ENCODE measurements at regions not wholly inside any gene's neighbourhood (a gene's known extent, or its start where the extent isn't known, plus 50 kb on each side); places are given as distances from the start of the nearest gene placed in this dataset.

DNA sequence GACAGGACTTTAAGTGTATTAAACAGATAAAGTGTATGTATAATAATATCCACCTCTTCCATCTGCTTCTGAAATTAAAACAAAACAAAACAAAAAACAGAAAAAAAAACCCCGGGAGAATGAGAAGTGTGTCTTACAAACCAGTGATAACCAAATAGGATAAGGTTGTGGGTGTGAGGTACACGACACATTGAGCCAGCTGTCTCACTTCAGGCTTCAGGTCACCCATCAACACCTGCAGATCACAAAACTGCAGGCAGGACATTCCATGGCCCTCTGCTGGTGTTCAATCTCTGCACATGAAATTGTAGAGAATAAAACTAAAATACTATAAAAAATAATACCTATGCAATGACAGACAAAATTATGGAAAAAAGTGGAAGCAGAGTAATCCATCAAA is 339.9 kb downstream of the SFMBT2 start:
- Histone ChIP-seq H3K27ac (ENCODE audit: low read length) (no peak overlapping the region), H3F3A (ENCODE audit: low read length, unreplicated experiment) (no peaks in the 10 kb centered on the region), H3K9me3 (ENCODE audit: low read length) (no peaks in the 10 kb centered on the region), H3K4me2 (ENCODE audit: low read length) (no peak overlapping the region), H4K20me1 (ENCODE audit: low read length) (no peaks in the 10 kb centered on the region), H3K27me3 (ENCODE audit: low read length) (no peaks in the 10 kb centered on the region), H3K9me2 (replicated peaks; ENCODE audit: low read length) (no peaks in the 10 kb centered on the region), H2AFZ (ENCODE audit: low read length) (no peak overlapping the region), H3K4me3 (ENCODE audit: low read length) (no peak overlapping the region), H3K79me2 (ENCODE audit: low read length) (no peaks in the 10 kb centered on the region), H3K4me1 (ENCODE audit: insufficient read depth, low read length) (no peaks in the 10 kb centered on the region), H3K9ac (ENCODE audit: low read length) (no peak overlapping the region), H3K36me3 (ENCODE audit: low read depth, low read length) (no peaks in the 10 kb centered on the region)
- ATAC-seq (no peak), DNase-seq (no peak)
- ChIA-PET POLR2A (ENCODE audit: unreplicated experiment) (no interaction called here), CTCF (no interaction called here)
- intact Hi-C loops (cut with micrococcal nuclease), result no loop called here
- TF ChIP-seq, protein P1, sequence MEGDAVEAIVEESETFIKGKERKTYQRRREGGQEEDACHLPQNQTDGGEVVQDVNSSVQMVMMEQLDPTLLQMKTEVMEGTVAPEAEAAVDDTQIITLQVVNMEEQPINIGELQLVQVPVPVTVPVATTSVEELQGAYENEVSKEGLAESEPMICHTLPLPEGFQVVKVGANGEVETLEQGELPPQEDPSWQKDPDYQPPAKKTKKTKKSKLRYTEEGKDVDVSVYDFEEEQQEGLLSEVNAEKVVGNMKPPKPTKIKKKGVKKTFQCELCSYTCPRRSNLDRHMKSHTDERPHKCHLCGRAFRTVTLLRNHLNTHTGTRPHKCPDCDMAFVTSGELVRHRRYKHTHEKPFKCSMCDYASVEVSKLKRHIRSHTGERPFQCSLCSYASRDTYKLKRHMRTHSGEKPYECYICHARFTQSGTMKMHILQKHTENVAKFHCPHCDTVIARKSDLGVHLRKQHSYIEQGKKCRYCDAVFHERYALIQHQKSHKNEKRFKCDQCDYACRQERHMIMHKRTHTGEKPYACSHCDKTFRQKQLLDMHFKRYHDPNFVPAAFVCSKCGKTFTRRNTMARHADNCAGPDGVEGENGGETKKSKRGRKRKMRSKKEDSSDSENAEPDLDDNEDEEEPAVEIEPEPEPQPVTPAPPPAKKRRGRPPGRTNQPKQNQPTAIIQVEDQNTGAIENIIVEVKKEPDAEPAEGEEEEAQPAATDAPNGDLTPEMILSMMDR (conservative IDR thresholded peaks at IDR 0.05; ENCODE audit: low read depth, low read length), result no peak
- TF ChIP-seq EZH2 (IDR thresholded peaks at IDR 0.05; ENCODE audit: low read length, unreplicated experiment) (no peak), EZH2phosphoT487 (IDR thresholded peaks at IDR 0.05; ENCODE audit: borderline replicate concordance, low read length) (no peak)
- BruUV-seq (replicated peaks), result no TSS peak

GRCh38 chr10:7069706-7070105 is 341.1 kb downstream of the SFMBT2 start:
- Histone ChIP-seq H3K4me3 (ENCODE audit: low read length) (no peak overlapping the region), H3K9ac (ENCODE audit: low read length) (no peak overlapping the region), H3K79me2 (ENCODE audit: low read length) (no peaks in the 10 kb centered on the region), H4K20me1 (ENCODE audit: low read length) (no peaks in the 10 kb centered on the region), H3K4me2 (ENCODE audit: low read length) (no peak overlapping the region), H3K27me3 (ENCODE audit: low read length) (no peaks in the 10 kb centered on the region), H3K4me1 (ENCODE audit: insufficient read depth, low read length) (no peaks in the 10 kb centered on the region), H2AFZ (ENCODE audit: low read length) (no peak overlapping the region), H3F3A (ENCODE audit: low read length, unreplicated experiment) (no peaks in the 10 kb centered on the region), H3K9me2 (replicated peaks; ENCODE audit: low read length) (no peaks in the 10 kb centered on the region), H3K9me3 (ENCODE audit: low read length) (no peaks in the 10 kb centered on the region), H3K27ac (ENCODE audit: low read length) (no peak overlapping the region), H3K36me3 (ENCODE audit: low read depth, low read length) (no peaks in the 10 kb centered on the region)
- no TSS peak for BruUV-seq (replicated peaks)
- ChIA-PET CTCF (no interaction called here), POLR2A (ENCODE audit: unreplicated experiment) (no interaction called here)
- intact Hi-C loops (cut with micrococcal nuclease), result no loop called here
- DNase-seq (no peak), ATAC-seq (no peak)
- TF ChIP-seq, protein P1 (conservative IDR thresholded peaks at IDR 0.05; ENCODE audit: low read depth, low read length), result no peak
- TF ChIP-seq EZH2 (IDR thresholded peaks at IDR 0.05; ENCODE audit: low read length, unreplicated experiment) (no peak), EZH2phosphoT487 (IDR thresholded peaks at IDR 0.05; ENCODE audit: borderline replicate concordance, low read length) (no peak)

DNA sequence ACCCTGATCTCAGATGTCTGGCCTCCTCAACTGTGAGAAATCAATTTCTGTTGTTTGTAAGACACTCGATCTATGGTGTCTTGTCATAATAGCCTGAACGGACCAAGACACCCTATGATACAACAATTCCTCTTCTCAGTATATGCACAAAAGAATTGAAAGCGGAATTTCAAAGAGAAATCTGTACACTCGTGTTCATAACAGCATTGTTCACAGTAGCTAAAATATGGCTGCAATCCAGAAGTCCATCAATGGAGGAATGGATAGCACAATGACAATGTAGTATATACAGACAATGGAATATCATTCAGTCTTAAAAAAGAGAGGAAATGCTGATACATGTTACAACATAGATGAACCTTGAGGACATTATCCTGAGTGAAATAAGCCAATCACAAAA is 354.6 kb downstream of the SFMBT2 start:
- H3K4me3 ChIP-seq (ENCODE audit: low read length), result no peak overlapping the region
- H4K20me1 ChIP-seq (ENCODE audit: low read length), result no peaks in the 10 kb centered on the region
- H3K27ac ChIP-seq (ENCODE audit: low read length), result no peak overlapping the region
- no peaks in the 10 kb centered on the region for H3K4me1 ChIP-seq (ENCODE audit: insufficient read depth, low read length)
- ATAC-seq (no peak), DNase-seq (no peak)
- no peaks in the 10 kb centered on the region for H3K79me2 ChIP-seq (ENCODE audit: low read length)
- intact Hi-C loops (cut with micrococcal nuclease), result no loop called here
- no peak overlapping the region for H2AFZ ChIP-seq (ENCODE audit: low read length)
- H3F3A ChIP-seq (ENCODE audit: low read length, unreplicated experiment), result no peaks in the 10 kb centered on the region
- no peak overlapping the region for H3K9ac ChIP-seq (ENCODE audit: low read length)
- H3K9me3 ChIP-seq (ENCODE audit: low read length), result no peaks in the 10 kb centered on the region
- H3K27me3 ChIP-seq (ENCODE audit: low read length), result no peaks in the 10 kb centered on the region
- no peak overlapping the region for H3K4me2 ChIP-seq (ENCODE audit: low read length)
- H3K9me2 ChIP-seq (replicated peaks; ENCODE audit: low read length), result no peaks in the 10 kb centered on the region
- no peaks in the 10 kb centered on the region for H3K36me3 ChIP-seq (ENCODE audit: low read depth, low read length)
- no TSS peak for BruUV-seq (replicated peaks)
- TF ChIP-seq, protein P1 (conservative IDR thresholded peaks at IDR 0.05; ENCODE audit: low read depth, low read length), result no peak
- TF ChIP-seq EZH2phosphoT487 (IDR thresholded peaks at IDR 0.05; ENCODE audit: borderline replicate concordance, low read length), result no peak
- TF ChIP-seq EZH2 (IDR thresholded peaks at IDR 0.05; ENCODE audit: low read length, unreplicated experiment), result no peak
- CTCF ChIA-PET, result no interaction called here
- POLR2A ChIA-PET (ENCODE audit: unreplicated experiment), result no interaction called here
